Spleen (tissue), 7 donors: ENCODE measurements at regions not wholly inside any gene's neighbourhood (a gene's known extent, or its start where the extent isn't known, plus 50 kb on each side); places are given as distances from the start of the nearest gene placed in this dataset.

Experiments
- POLR2A ChIP-seq, 3 donors: fragments of 450-650 bp; IDR thresholded peaks; one replicate each; pipeline ENCODE4 v1.5.1; 2017; ENCODE audit warnings: antibody characterized with exemption in 3 of 3, mild to moderate bottlenecking in 1 of 3
- POLR2AphosphoS5 ChIP-seq, 3 donors: sonication (generic); formaldehyde crosslinking; IDR thresholded peaks; one replicate each; pipeline ENCODE4 v1.5.1; 2017; ENCODE audit warnings: antibody characterized with exemption in 3 of 3
- TF ChIP-seq, protein P1 (sequence below), 11 experiments: fragments of 200-600 bp in 7 of 11; fragments of 450-650 bp in 4 of 11; sonication (generic) in 4 of 11; IDR thresholded peaks in 8 of 11; conservative IDR thresholded peaks in 3 of 11; 1 replicate in 7 of 11; 2 replicates in 4 of 11; pipeline versions ENCODE4 v1.4.0 to v1.8.0; 2016 to 2021; ENCODE audit warnings: antibody characterized with exemption in 11 of 11, inconsistent platforms in 4 of 11, mild to moderate bottlenecking in 1 of 11
- donor health status: DM: no; HTN: no; CAD: no; lungs with moderate emphysema.
- donor health status: DM: no; HTN: no; CAD: no.
- donor health status: DM: no; HTN: no; CAD: no.

DNA sequence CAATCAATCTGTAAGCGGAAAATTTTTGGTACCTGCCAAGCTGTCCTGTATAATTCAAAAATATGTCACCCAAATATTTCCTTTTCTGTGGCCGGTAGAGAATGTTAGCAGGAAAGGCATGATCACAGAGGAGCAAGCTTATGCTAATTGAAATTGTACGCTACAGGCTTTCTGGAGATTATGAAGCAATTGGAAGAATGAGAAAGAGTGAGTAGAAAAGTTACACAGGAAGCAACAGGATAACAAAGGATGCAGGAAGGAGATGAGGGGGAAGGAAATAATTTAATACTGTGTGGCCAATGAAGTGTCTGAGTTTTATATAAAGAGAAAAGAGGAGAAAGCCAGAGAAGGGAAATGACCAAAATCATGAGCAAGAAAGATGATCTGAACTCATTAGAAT, 627.2 kb upstream of the STXBP6 start:
- TF ChIP-seq, protein P1, sequence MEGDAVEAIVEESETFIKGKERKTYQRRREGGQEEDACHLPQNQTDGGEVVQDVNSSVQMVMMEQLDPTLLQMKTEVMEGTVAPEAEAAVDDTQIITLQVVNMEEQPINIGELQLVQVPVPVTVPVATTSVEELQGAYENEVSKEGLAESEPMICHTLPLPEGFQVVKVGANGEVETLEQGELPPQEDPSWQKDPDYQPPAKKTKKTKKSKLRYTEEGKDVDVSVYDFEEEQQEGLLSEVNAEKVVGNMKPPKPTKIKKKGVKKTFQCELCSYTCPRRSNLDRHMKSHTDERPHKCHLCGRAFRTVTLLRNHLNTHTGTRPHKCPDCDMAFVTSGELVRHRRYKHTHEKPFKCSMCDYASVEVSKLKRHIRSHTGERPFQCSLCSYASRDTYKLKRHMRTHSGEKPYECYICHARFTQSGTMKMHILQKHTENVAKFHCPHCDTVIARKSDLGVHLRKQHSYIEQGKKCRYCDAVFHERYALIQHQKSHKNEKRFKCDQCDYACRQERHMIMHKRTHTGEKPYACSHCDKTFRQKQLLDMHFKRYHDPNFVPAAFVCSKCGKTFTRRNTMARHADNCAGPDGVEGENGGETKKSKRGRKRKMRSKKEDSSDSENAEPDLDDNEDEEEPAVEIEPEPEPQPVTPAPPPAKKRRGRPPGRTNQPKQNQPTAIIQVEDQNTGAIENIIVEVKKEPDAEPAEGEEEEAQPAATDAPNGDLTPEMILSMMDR (IDR thresholded peaks at IDR 0.05 in 8 of 11, conservative IDR thresholded peaks at IDR 0.05 in 3 of 11) = no peak
- no peak for TF ChIP-seq POLR2AphosphoS5 (IDR thresholded peaks at IDR 0.05)
- no peak for TF ChIP-seq POLR2A (IDR thresholded peaks at IDR 0.05)
